Tibial artery (tissue), 4 donors: ENCODE measurements at regions not wholly inside any gene's neighbourhood (a gene's known extent, or its start where the extent isn't known, plus 50 kb on each side); places are given as distances from the start of the nearest gene placed in this dataset.
"Not testable (repeated sequence)": the region's sequence is repeated elsewhere in the genome, so short reads cannot be mapped to it uniquely, and the experiment has no call there.

Experiments used
- DNase-seq, 2 donors: peaks; one replicate each; pipeline ENCODE4 v3.0.0-alpha.2; 2019
- H3K27ac ChIP-seq, 2 donors: fragments of 200-600 bp; sonication (generic) in 1 of 2; 1 replicate in 1 of 2; 2 replicates in 1 of 2; pipeline ENCODE4 v1.5.1; 2018 to 2019; ENCODE audit warnings: mild to moderate bottlenecking in 1 of 2
- H3K27me3 ChIP-seq, 2 donors: fragments of 200-600 bp; sonication (generic) in 1 of 2; one replicate each; pipeline versions ENCODE4 v1.5.1 to v1.6.0; 2016 to 2019
- H3K36me3 ChIP-seq, 3 donors: fragments of 200-600 bp; sonication (generic) in 2 of 3; one replicate each; pipeline ENCODE4 v1.5.1; 2016 to 2019; ENCODE audit warnings: mild to moderate bottlenecking in 2 of 3
- H3K4me1 ChIP-seq, 4 donors: fragments of 200-600 bp; sonication (generic) in 2 of 4; 1 replicate in 3 of 4; 2 replicates in 1 of 4; pipeline ENCODE4 v1.5.1; 2016 to 2019
- H3K4me3 ChIP-seq, 2 donors: fragments of 200-600 bp; sonication (generic) in 1 of 2; 1 replicate in 1 of 2; 2 replicates in 1 of 2; pipeline ENCODE4 v1.5.1; 2018 to 2019; ENCODE audit warnings: mild to moderate bottlenecking in 2 of 2
- H3K9me3 ChIP-seq, 3 donors: fragments of 200-600 bp; sonication (generic) in 1 of 3; one replicate each; pipeline ENCODE4 v1.5.1; 2016 to 2019
- intact Hi-C: fragments of 100-400 bp; cut with DNase I; formaldehyde crosslinking; loops from one replicate; pipeline ENCODE4 v1.15.0; 2023; ENCODE audit warnings: low total_unique reads
- TF ChIP-seq, protein P1 (sequence below), 2 experiments: fragments of 200-600 bp in 1 of 2; fragments of 450-650 bp in 1 of 2; IDR thresholded peaks; one replicate each; pipeline ENCODE4 v1.5.1; 2017 to 2019; ENCODE audit warnings: antibody characterized with exemption in 2 of 2, mild to moderate bottlenecking in 1 of 2, moderate library complexity in 1 of 2

DNA sequence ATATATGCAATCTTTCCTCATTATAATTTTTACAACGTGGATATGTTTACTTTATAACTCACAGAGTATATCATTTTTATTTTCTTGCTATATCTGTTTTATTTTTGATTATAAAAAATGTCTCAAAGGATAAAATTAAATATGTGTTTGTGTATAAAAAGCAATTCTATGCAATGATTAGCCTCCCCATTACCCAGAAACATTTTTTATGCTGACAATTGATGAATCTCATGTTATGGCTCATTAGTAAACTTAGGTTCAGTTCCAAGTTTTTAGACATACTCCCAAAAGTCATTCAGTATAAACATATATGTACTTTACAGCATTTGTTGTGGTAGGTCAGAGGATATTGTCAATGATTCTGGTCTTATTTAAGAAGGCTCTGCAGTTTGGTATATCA, 540.1 kb upstream of the SPRY2 start:
- no peaks in the 10 kb centered on the region for H3K27me3 ChIP-seq
- no peak overlapping the region for H3K27ac ChIP-seq
- DNase-seq: no peak
- H3K4me1 ChIP-seq: no peaks in the 10 kb centered on the region
- no peaks in the 10 kb centered on the region for H3K9me3 ChIP-seq
- intact Hi-C loops: no loop called here
- H3K4me3 ChIP-seq: no peak overlapping the region
- H3K36me3 ChIP-seq: no peaks in the 10 kb centered on the region
- TF ChIP-seq, protein P1, sequence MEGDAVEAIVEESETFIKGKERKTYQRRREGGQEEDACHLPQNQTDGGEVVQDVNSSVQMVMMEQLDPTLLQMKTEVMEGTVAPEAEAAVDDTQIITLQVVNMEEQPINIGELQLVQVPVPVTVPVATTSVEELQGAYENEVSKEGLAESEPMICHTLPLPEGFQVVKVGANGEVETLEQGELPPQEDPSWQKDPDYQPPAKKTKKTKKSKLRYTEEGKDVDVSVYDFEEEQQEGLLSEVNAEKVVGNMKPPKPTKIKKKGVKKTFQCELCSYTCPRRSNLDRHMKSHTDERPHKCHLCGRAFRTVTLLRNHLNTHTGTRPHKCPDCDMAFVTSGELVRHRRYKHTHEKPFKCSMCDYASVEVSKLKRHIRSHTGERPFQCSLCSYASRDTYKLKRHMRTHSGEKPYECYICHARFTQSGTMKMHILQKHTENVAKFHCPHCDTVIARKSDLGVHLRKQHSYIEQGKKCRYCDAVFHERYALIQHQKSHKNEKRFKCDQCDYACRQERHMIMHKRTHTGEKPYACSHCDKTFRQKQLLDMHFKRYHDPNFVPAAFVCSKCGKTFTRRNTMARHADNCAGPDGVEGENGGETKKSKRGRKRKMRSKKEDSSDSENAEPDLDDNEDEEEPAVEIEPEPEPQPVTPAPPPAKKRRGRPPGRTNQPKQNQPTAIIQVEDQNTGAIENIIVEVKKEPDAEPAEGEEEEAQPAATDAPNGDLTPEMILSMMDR (IDR thresholded peaks at IDR 0.05): no peak

DNA sequence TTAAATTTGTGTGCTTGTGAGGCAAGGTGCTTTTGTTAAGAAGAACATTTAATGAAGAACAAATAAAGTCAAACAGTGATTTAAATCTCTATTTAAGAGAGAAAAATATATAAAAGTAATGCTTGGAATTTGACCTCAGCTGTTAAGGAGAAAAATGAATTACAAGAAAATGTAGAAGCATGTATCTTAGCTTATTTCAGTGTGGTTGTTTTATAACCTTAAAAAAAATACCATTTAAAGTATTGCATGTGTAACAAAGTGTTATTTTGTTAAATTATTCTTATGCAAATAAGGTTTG, 537.0 kb upstream of the SPRY2 start:
- Histone ChIP-seq H3K27ac (no peak overlapping the region), H3K36me3 (no peaks in the 10 kb centered on the region), H3K4me3 (no peak overlapping the region), H3K27me3 (no peaks in the 10 kb centered on the region), H3K4me1 (no peaks in the 10 kb centered on the region), H3K9me3 (no peaks in the 10 kb centered on the region)
- TF ChIP-seq, protein P1 (IDR thresholded peaks at IDR 0.05): no peak
- intact Hi-C loops: no loop called here
- no peak for DNase-seq

DNA sequence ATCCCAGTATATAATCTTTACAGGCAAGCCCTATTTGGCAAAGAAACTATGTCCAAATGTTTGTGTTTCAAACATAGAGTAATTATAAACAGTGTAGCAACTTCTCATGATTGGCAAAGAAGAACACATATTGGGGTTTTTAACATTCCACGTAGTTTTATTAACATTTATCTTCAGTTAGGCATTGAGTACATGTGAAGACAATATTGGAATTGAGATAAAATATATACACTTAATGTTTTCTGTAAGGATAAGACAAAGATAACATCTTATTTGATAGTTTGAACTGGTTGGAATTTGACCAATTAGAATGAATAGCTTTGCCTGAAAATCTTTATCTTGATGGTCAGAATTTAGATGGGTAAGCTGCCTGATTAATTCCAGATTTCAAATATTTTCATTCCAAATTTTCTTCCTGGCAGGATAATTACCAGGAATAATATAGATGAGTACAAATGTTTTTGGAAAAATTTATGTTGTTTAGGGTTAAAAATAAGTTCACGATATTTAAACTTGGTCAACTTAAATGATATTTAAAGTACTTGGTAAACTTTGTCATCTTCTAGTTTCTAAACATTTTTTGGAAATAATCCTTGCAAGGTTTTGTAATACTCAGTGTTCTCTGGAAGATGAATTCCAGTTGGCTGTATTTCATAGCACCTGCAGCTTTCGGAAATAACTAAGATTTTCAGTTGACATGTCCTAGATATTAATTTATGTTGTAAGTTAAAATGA, 536.5 kb upstream of the SPRY2 start:
- intact Hi-C loops: no loop called here
- H3K9me3 ChIP-seq: no peaks in the 10 kb centered on the region
- H3K4me3 ChIP-seq: no peak overlapping the region
- no peaks in the 10 kb centered on the region for H3K4me1 ChIP-seq
- no peak overlapping the region for H3K27ac ChIP-seq
- H3K36me3 ChIP-seq: no peaks in the 10 kb centered on the region
- no peaks in the 10 kb centered on the region for H3K27me3 ChIP-seq
- TF ChIP-seq, protein P1 (IDR thresholded peaks at IDR 0.05): no peak
- DNase-seq: no peak

DNA sequence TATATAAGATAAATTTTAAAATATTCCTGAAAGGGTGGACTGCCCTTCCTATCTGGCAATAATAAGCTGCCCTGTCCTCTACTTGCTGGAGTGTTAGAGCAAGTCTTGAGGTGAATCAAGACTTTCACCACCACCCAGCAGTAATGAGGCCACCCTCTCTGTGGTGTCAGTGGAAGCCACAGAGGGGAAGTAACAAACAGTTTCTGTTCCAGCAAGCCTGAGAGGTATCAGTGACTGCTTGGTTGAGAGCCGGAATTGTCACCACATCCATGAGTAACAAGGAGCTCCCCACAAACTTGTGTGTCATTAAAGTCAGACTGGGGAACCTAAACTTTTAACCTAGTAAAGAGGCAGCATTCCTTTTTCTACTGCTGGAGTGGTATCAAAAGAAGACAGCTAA, 532.7 kb upstream of the SPRY2 start:
- no peak overlapping the region for H3K27ac ChIP-seq
- H3K4me1 ChIP-seq: no peaks in the 10 kb centered on the region
- H3K4me3 ChIP-seq: no peak overlapping the region
- H3K9me3 ChIP-seq: no peaks in the 10 kb centered on the region
- intact Hi-C loops: no loop called here
- TF ChIP-seq, protein P1 (IDR thresholded peaks at IDR 0.05): no peak
- DNase-seq: no peak
- H3K36me3 ChIP-seq: no peaks in the 10 kb centered on the region
- no peaks in the 10 kb centered on the region for H3K27me3 ChIP-seq

DNA sequence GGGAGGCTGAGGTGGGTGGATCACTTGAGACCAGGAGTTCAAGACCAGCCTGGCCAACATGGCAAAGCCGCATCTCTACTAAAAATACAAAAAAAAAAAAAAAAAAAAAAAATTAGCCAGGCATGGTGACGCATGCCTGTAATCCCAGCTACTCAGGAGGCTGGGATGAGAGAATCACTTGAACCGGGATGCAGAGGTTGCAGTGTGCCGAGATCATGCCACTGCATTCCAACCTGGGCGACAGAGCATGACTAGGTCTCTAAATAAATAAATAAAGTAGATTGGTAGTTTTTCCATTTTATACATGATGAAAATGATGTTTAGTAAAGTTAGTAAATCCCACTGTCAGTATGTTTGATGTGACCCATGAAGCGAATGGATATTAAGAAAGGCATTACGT, 531.0 kb upstream of the SPRY2 start:
- H3K36me3 ChIP-seq, H3K4me3 ChIP-seq, H3K4me1 ChIP-seq, intact Hi-C loops, H3K9me3 ChIP-seq, DNase-seq, H3K27ac ChIP-seq, H3K27me3 ChIP-seq: not testable (repeated sequence)

DNA sequence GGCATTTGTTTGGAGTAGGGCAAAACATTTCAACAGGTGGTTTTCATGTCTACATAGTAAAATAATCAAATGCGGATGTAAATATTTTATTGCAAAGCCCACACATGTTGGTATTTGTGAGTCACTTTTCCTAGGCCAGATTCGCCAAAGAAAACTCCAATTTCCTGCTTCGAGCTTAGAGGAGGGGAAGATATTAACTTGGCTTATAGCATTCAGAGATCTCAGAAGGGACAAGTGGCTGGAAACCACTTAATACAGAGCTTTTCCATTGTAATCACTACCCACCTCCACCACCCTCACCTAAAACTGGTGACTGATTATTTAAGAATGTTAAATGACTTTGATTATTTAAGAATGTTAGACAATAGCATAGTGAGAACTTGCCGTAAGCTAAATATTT, 530.6 kb upstream of the SPRY2 start:
- TF ChIP-seq, protein P1 (IDR thresholded peaks at IDR 0.05): no peak
- H3K27me3 ChIP-seq: no peaks in the 10 kb centered on the region
- H3K27ac ChIP-seq: no peak overlapping the region
- no peak overlapping the region for H3K4me3 ChIP-seq
- DNase-seq: no peak
- intact Hi-C loops: no loop called here
- no peaks in the 10 kb centered on the region for H3K36me3 ChIP-seq
- no peaks in the 10 kb centered on the region for H3K9me3 ChIP-seq
- H3K4me1 ChIP-seq: no peaks in the 10 kb centered on the region
